NCI-H1417 (cell line): ENCODE measurements at regions not wholly inside any gene's neighbourhood (a gene's known extent, or its start where the extent isn't known, plus 50 kb on each side); places are given as distances from the start of the nearest gene placed in this dataset.
"Not testable (repeated sequence)": the region's sequence is repeated elsewhere in the genome, so short reads cannot be mapped to it uniquely, and the experiment has no call there.

Experiments used
- DNase-seq, 3 experiments: peaks; one replicate each; lab custom pipeline; 2025; lab: John Stamatoyannopoulos, UW

GRCh38 chr4:74544655-74545361, 99.9 kb downstream of the AREG start:
- no peak for DNase-seq

DNA sequence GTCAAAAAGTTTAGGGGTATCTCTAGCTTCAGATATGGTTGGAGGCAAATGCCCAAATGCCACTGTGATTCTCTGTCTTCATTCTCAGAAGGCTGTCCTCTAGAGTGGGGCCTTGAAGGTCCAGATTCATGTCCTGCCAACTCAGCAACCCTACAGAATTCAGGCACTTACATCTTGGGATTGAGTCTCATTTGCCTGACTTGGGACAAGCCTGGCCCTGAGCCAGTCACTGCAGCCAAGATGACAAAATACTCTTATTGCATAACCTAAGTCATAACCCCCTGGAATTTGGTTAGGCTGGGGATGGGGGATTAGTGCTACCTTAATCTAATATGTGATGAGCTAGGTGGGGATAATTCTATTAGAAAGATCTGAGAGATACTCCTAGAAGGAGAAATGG, 100.5 kb downstream of the AREG start:
- no peak for DNase-seq

GRCh38 chr4:74546057-74546456, 101.1 kb downstream of the AREG start:
- no peak for DNase-seq

GRCh38 chr4:74547042-74547441, 102.1 kb downstream of the AREG start:
- DNase-seq, result no peak

DNA sequence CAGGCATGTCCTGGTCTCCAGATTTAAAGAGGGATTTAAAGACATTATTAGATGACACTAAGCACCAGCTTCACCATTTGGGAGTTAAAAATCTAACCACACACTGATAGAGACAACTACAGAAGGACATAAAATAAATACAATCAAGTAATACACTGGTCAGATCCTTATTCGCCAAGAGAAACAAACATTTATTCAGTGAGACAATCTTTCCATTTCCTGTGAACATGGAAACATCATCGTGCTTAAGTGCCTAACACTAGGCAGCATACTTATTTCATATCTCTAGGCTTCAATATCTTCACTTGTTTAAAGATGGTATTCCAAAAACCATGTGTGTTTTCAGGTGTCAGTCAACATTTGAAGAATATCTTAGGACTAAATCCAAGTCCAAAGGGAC, 103.6 kb downstream of the AREG start:
- DNase-seq, result no peak

- DNase-seq, result no peak
These were observed 105.0 kb downstream of the AREG start for GRCh38 chr4:74549936-74550335.

- no peak for DNase-seq
These were observed 110.3 kb downstream of the AREG start for GRCh38 chr4:74555231-74555630.

- no peak for DNase-seq
These were observed 110.9 kb downstream of the AREG start for GRCh38 chr4:74555843-74556242.

- no peak for DNase-seq
These were observed 114.9 kb downstream of the AREG start for GRCh38 chr4:74559853-74560252.

- DNase-seq, result no peak
These were observed 123.0 kb downstream of the AREG start for GRCh38 chr4:74567981-74568380.

DNA sequence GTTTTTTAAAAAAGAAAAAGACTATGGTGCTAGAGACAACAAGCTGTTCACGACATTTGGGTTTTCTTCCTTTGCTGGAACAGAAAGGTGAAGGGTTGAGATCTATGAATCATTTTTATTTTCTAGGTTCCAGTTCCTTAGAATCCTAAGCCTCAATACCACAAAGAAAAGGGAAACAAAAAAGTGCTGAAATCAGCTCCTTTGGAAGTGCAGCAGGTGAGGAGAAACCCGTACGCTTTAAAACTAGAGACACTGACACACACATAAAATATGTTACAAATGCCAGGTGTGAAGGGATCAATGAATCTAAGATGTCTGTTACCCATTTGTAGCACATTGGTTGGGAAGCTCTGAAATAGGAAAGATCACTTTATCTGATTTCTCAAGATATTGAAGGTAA, 125.2 kb downstream of the AREG start:
- no peak for DNase-seq

DNA sequence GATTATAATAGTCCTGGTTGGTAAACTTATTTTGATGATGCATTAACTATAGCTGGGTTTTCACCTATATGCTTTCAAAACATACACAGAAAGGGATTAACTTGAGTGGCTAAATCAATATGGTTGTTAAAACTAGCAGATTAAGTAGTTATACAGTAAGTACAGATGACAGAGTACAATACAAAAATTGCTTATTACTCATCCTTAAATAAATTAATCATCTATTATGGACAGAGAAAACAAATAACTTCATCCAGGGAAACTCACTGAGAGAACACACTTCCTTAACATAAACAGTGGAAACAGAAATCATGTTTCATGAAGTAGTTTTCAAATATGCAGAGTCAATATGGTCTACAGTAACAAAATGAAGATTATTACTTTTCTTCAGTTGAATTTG, 133.4 kb downstream of the AREG start:
- DNase-seq, result no peak

- not testable (repeated sequence) for DNase-seq
These were observed 133.9 kb downstream of the AREG start for GRCh38 chr4:74578865-74579264.

- DNase-seq, result no peak
These were observed 138.3 kb downstream of the AREG start for GRCh38 chr4:74583089-74583700.

DNA sequence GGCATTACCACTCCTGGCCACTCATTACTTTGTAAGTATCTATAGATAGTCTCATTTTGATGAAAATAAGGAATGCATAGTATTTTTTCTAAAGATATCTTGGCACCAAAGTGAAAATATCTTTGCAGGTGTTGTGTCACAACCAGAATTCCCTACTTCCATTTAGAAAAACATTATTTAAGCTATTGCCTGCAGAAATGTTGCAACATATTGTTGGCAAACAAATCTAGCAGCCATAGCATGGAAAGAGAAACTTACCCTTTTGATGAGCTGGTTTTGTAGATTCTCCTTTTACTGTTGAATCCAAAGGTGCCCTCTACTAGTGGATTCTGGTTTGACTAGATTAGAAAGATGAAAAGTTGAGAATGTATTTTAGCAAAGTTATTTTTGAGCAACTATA, 138.8 kb downstream of the AREG start:
- no peak for DNase-seq

DNA sequence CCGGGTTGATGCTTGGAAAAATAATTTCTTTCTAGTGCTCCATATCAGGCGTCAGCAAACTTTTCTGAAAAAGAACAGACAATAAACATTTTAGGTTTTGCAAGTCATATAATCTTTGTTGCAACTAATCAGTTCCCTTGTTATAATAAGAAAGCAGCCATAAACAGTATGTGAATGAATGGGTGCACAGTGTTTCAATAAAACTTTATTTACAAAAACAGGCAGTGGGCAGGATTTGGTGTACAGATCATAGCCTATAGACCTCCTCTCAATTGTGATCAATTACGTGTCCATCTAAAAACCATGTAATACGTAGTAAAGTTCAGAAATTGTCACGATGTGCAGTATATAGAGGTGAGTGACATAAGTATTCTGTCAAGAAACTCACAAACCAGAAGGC, 143.4 kb downstream of the AREG start:
- DNase-seq, result no peak

- no peak for DNase-seq
These were observed 145.5 kb downstream of the AREG start for GRCh38 chr4:74590476-74590875.

DNA sequence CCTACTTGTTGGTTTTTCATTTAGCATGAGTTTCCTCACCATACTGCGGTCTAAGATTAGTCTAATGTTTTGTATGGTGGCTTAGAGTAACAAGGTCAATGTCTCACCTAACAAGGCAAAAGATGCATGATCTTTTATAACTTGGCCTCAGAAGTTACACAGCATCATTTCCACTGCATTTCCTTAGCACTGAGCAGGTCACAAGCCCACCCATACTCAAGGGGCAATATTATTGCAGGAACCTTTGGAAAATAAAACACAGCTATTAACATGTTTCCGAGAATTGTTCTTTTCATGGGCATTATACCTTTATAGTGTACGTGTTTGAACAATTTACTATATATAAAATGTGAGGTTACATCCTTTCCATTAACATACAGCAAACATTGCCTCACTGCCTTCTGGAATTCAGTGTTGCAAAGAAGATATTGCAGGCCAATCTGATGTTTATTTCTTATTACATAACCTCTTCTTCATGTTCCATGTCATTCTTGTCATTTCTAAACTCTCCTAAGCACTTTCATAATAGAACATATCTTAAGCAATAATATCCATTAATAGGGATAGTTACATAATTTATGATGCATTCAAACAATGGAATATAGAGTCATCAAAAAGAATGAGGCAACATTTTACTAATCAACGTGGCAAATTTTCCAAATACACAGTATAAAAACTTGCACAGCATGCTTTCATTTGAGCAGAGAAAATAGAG, 153.8 kb downstream of the AREG start:
- no peak for DNase-seq

DNA sequence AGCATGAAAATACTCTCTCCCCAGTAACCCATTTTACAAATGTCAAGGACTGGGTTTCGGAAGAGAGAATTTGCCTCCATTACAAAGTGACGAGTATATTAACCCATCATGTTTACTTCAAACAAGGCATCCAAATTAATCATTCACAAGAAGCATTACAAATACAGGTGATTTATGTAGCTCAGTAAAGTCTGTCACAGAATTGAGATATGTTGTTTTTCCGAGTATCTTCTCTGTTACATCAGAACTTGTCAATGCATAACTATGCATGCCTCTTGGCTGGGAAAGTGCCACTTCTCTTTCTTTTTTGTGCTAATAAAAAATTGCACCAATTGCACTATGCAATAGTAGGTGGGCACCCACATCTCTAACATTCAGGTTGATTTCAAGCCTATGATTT, 158.2 kb downstream of the AREG start:
- DNase-seq, result no peak

DNA sequence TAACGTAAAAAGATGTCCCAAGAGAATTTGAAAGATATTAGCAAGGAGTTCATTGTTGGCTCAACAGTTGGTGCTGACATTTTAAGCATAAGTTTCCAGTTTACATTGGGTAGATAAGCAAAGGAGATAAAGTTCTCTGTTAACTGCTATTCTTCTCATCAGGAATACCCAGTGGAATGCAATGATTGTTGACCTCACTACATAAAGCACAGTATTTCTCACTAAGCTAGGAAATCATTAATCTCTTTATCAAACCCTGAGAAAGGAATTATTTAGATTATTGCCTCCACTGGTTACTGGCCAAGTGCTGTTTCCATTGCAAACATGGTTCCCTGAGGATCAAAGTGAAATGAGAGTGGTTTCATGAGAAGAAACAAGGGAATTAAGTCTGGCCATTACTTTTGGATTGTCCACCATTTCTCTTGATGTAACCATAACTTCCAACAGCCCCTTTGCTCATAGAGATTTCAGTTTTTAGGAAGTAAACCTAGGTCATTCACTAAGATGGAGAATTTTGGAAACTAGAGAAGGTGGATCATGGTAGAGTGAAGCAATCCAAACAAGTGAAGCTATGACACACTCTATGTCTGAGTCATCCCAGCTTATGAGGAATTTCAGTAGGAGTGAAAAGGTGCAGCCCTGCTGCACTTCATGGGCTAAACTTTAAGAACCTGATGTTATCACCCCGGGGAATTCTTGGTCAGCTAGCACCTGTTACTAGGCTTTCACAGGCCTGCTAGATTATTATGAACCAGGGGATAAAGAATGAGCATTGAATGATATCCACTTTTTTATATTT, 163.4 kb downstream of the AREG start:
- no peak for DNase-seq

DNA sequence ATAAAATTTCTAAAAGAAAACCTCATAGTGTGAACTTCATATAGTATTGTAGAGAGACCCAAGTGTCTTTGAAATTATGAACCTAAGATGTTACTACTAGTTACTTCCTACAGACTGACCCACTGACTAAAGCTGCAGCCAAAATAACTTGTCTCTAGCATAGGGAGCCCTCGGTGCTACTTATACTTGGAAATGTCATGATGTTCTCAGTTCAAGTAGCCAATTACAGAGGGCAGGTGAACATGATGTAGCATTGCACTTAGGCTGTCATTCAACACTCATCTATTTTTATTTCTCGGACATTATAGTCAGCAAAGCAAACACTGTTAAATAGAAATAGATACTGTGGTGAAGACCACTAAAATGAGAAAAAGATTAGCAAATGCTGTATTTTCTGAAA, 165.6 kb downstream of the AREG start:
- DNase-seq, result peak in 2 of 3 experiments; percentile 20 to 29

GRCh38 chr4:74612837-74613236, 167.9 kb downstream of the AREG start:
- DNase-seq, result no peak

- DNase-seq, result no peak
These were observed 168.3 kb downstream of the AREG start for GRCh38 chr4:74613266-74613665.
